Liver (tissue), 8 donors: ENCODE measurements at regions not wholly inside any gene's neighbourhood (a gene's known extent, or its start where the extent isn't known, plus 50 kb on each side); places are given as distances from the start of the nearest gene placed in this dataset.

Experiments
- DNase-seq: peaks from one replicate; pipeline ENCODE4 v3.0.0-alpha.2; 2017; ENCODE audit warnings: low spot score
- H3K27ac ChIP-seq, 2 donors: one replicate each; pipeline ENCODE4 v1.7.0; 2013; ENCODE audit warnings: inconsistent platforms in 2 of 2, low read length in 2 of 2, control low read depth in 1 of 2, low read depth in 1 of 2, mild to moderate bottlenecking in 1 of 2
- H3K27me3 ChIP-seq, 4 donors: one replicate each; pipeline versions ENCODE4 v1.6.1 to v1.7.0; 2013; ENCODE audit warnings: low read length in 3 of 4, inconsistent platforms in 1 of 4, mild to moderate bottlenecking in 1 of 4, moderate library complexity in 1 of 4; ENCODE audit not compliant: control insufficient read depth in 4 of 4, insufficient read depth in 4 of 4
- H3K36me3 ChIP-seq, 4 donors: one replicate each; pipeline versions ENCODE4 v1.6.1 to v1.7.0; 2013; ENCODE audit warnings: low read length in 3 of 4, mild to moderate bottlenecking in 3 of 4, low read depth in 1 of 4, moderate library complexity in 1 of 4; ENCODE audit not compliant: control insufficient read depth in 4 of 4, insufficient read depth in 3 of 4
- H3K4me1 ChIP-seq, 4 donors: one replicate each; pipeline versions ENCODE4 v1.6.1 to v1.7.0; 2013; ENCODE audit warnings: low read length in 3 of 4, mild to moderate bottlenecking in 3 of 4, moderate library complexity in 1 of 4; ENCODE audit not compliant: control insufficient read depth in 4 of 4, insufficient read depth in 4 of 4
- H3K4me3 ChIP-seq, 3 donors: one replicate each; pipeline versions ENCODE4 v1.6.1 to v1.7.0; 2013; ENCODE audit warnings: low read length in 3 of 3, control low read depth in 1 of 3, low read depth in 1 of 3, mild to moderate bottlenecking in 1 of 3
- H3K9ac ChIP-seq, 2 donors: one replicate each; pipeline ENCODE4 v1.7.0; 2013; ENCODE audit warnings: low read length in 2 of 2, mild to moderate bottlenecking in 2 of 2, moderate library complexity in 2 of 2, control low read depth in 1 of 2, low read depth in 1 of 2
- H3K9me3 ChIP-seq, 4 donors: one replicate each; pipeline versions ENCODE4 v1.6.1 to v1.7.0; 2013; ENCODE audit warnings: low read length in 3 of 4; ENCODE audit not compliant: control insufficient read depth in 4 of 4
- ATF3 ChIP-seq: IDR thresholded peaks from 2 replicates; pipeline ENCODE4 v1.6.1; 2016; ENCODE audit warnings: antibody characterized with exemption
- CTCF ChIP-seq: fragments of 150-350 bp; IDR thresholded peaks from 2 replicates; pipeline ENCODE4 v1.5.1; 2017; ENCODE audit warnings: improper control_type of control experiment, low read depth, low read length; ENCODE audit not compliant: missing input control
- EGR1 ChIP-seq, 2 donors: IDR thresholded peaks; 2 replicates each; pipeline ENCODE4 v1.6.1; 2016 to 2018; ENCODE audit warnings: antibody characterized with exemption in 2 of 2, low read depth in 2 of 2
- FOXA1 ChIP-seq: IDR thresholded peaks from 2 replicates; pipeline ENCODE4 v1.6.1; 2016; ENCODE audit warnings: antibody characterized with exemption
- FOXA2 ChIP-seq: IDR thresholded peaks from 2 replicates; pipeline ENCODE4 v1.6.1; 2016; ENCODE audit warnings: antibody characterized with exemption
- GABPA ChIP-seq, 2 donors: IDR thresholded peaks in 1 of 2; conservative IDR thresholded peaks in 1 of 2; 2 replicates each; pipeline ENCODE4 v1.6.1; 2016; ENCODE audit warnings: antibody characterized with exemption in 2 of 2, mild to moderate bottlenecking in 1 of 2, moderate library complexity in 1 of 2
- HNF4A ChIP-seq, 2 donors: conservative IDR thresholded peaks; 2 replicates each; pipeline ENCODE4 v1.6.1; 2016; ENCODE audit warnings: antibody characterized with exemption in 2 of 2, mild to moderate bottlenecking in 2 of 2
- HNF4G ChIP-seq: IDR thresholded peaks from 2 replicates; pipeline ENCODE4 v1.6.1; 2016; ENCODE audit warnings: antibody characterized with exemption
- JUND ChIP-seq, 2 donors: IDR thresholded peaks; 2 replicates each; pipeline ENCODE4 v1.6.1; 2016; ENCODE audit warnings: antibody characterized with exemption in 2 of 2
- MAX ChIP-seq: IDR thresholded peaks from 2 replicates; pipeline ENCODE4 v1.6.1; 2016; ENCODE audit warnings: antibody characterized with exemption
- NR2F2 ChIP-seq: IDR thresholded peaks from 2 replicates; pipeline ENCODE4 v1.6.1; 2016; ENCODE audit warnings: antibody characterized with exemption
- RAD21 ChIP-seq, 2 donors: IDR thresholded peaks; 2 replicates each; pipeline ENCODE4 v1.6.1; 2016; ENCODE audit warnings: antibody characterized with exemption in 2 of 2, mild to moderate bottlenecking in 2 of 2
- REST ChIP-seq: IDR thresholded peaks from 2 replicates; pipeline ENCODE4 v1.6.1; 2016; ENCODE audit warnings: antibody characterized with exemption, mild to moderate bottlenecking
- RXRA ChIP-seq, 2 donors: IDR thresholded peaks; 2 replicates each; pipeline ENCODE4 v1.6.1; 2017 to 2018; ENCODE audit warnings: antibody characterized with exemption in 2 of 2, mild to moderate bottlenecking in 1 of 2
- SP1 ChIP-seq: IDR thresholded peaks from 2 replicates; pipeline ENCODE4 v1.6.1; 2018; ENCODE audit warnings: antibody characterized with exemption, mild to moderate bottlenecking
- TAF1 ChIP-seq: conservative IDR thresholded peaks from 2 replicates; pipeline ENCODE4 v1.6.1; 2016; ENCODE audit warnings: antibody characterized with exemption, mild to moderate bottlenecking
- YY1 ChIP-seq: IDR thresholded peaks from 2 replicates; pipeline ENCODE4 v1.6.1; 2016; ENCODE audit warnings: antibody characterized with exemption, mild to moderate bottlenecking
- ZBTB33 ChIP-seq: IDR thresholded peaks from 2 replicates; pipeline ENCODE4 v1.6.1; 2016; ENCODE audit warnings: antibody characterized with exemption
- WGBS: extraction: QIAGEN DNeasy Blood & Tissue Kit; methylation state at CpG from one replicate; pipeline ENCODE4 v1.1.7; 2013; 5-methylcytosine and 5-hydroxymethylcytosine counted together
- donor health status: healthy.
- donor health status: healthy.
- donor health status: healthy.
- donor health status: healthy.
- donor health status: healthy.

- Histone ChIP-seq H3K9ac (no peak overlapping the region), H3K4me3 (no peak overlapping the region), H3K27ac (no peak overlapping the region), H3K4me1 (no peaks in the 10 kb centered on the region), H3K27me3 (peaks cover 0 to 4% (median 0%) of the 10 kb centered on the region in 4 donors), H3K36me3 (no peaks in the 10 kb centered on the region), H3K9me3 (peaks cover 0 to 5% (median 0%) of the 10 kb centered on the region in 4 donors)
- no peak for TF ChIP-seq GABPA (IDR thresholded peaks at IDR 0.05 in 1 of 2, conservative IDR thresholded peaks at IDR 0.05 in 1 of 2)
- TF ChIP-seq ATF3: no peak
- TF ChIP-seq HNF4G: no peak
- no peak for TF ChIP-seq JUND (IDR thresholded peaks at IDR 0.05)
- no peak for TF ChIP-seq REST
- TF ChIP-seq MAX: no peak
- TF ChIP-seq FOXA1: no peak
- no peak for TF ChIP-seq ZBTB33
- TF ChIP-seq CTCF: no peak
- DNase-seq: no peak
These were observed 839.1 kb upstream of the FOXG1 start for GRCh38 chr14:27927519-27927918.

- Histone ChIP-seq H3K36me3 (no peaks in the 10 kb centered on the region), H3K9ac (no peak overlapping the region), H3K4me1 (no peaks in the 10 kb centered on the region), H3K4me3 (no peak overlapping the region), H3K27me3 (peaks cover 0 to 4% (median 0%) of the 10 kb centered on the region in 4 donors), H3K27ac (no peak overlapping the region), H3K9me3 (no peaks in the 10 kb centered on the region)
- 73% methylated on average over 1 of the region's 1 CpG for WGBS
- no peak for DNase-seq
- TF ChIP-seq CTCF: no peak
- no peak for TF ChIP-seq YY1
- TF ChIP-seq NR2F2: no peak
- TF ChIP-seq ATF3: no peak
- TF ChIP-seq HNF4A (conservative IDR thresholded peaks at IDR 0.05): no peak
- TF ChIP-seq JUND (IDR thresholded peaks at IDR 0.05): no peak
- no peak for TF ChIP-seq EGR1 (IDR thresholded peaks at IDR 0.05; ENCODE audit: low read depth in 2 of 2)
- no peak for TF ChIP-seq MAX
- TF ChIP-seq RAD21 (IDR thresholded peaks at IDR 0.05): no peak
- TF ChIP-seq FOXA2: no peak
- no peak for TF ChIP-seq FOXA1
- no peak for TF ChIP-seq ZBTB33
- no peak for TF ChIP-seq RXRA (IDR thresholded peaks at IDR 0.05)
- TF ChIP-seq SP1: no peak
- no peak for TF ChIP-seq TAF1
- no peak for TF ChIP-seq GABPA (IDR thresholded peaks at IDR 0.05 in 1 of 2, conservative IDR thresholded peaks at IDR 0.05 in 1 of 2)
These were observed 836.7 kb upstream of the FOXG1 start for GRCh38 chr14:27929797-27930347.
